K562 (cell line): ENCODE measurements at regions not wholly inside any gene's neighbourhood (a gene's known extent, or its start where the extent isn't known, plus 50 kb on each side); places are given as distances from the start of the nearest gene placed in this dataset.
"Not testable (repeated sequence)": the region's sequence is repeated elsewhere in the genome, so short reads cannot be mapped to it uniquely, and the experiment has no call there.

Experiments used
- ATF1 ChIP-seq, 2 experiments: fragments of 450-650 bp in 1 of 2; IDR thresholded peaks; 2 replicates each; pipeline ENCODE4 v1.6.1; 2016; ENCODE audit warnings: missing compliant biosample characterization in 1 of 2, missing genetic modification characterization in 1 of 2
- CBX5 ChIP-seq: IDR thresholded peaks from 2 replicates; pipeline ENCODE4 v1.6.1; 2014; ENCODE audit warnings: low read depth, borderline replicate concordance
- CTCF ChIP-seq, 3 experiments: IDR thresholded peaks in 2 of 3; conservative IDR thresholded peaks in 1 of 3; 2 replicates each; pipeline ENCODE4 v1.5.1; 2011 to 2012; ENCODE audit warnings: low read length in 3 of 3, mild to moderate bottlenecking in 3 of 3, control low read depth in 2 of 3, improper control_type of control experiment in 1 of 3, inconsistent platforms in 1 of 3, low read depth in 1 of 3, mixed read lengths in 1 of 3, moderate library complexity in 1 of 3; ENCODE audit not compliant: insufficient read depth in 2 of 3
- GATAD2A ChIP-seq: fragments of 450-650 bp; IDR thresholded peaks from 2 replicates; pipeline ENCODE4 v1.6.1; 2017
- RCOR1 ChIP-seq, 2 experiments: IDR thresholded peaks; 2 replicates each; pipeline ENCODE4 v1.6.1; 2012; ENCODE audit warnings: low read depth in 2 of 2, low read length in 2 of 2, borderline replicate concordance in 1 of 2, improper control_type of control experiment in 1 of 2
- SIN3A ChIP-seq, 2 experiments: fragments of 150-350 bp in 1 of 2; IDR thresholded peaks; 2 replicates each; pipeline ENCODE4 v1.6.1; 2011 to 2016; ENCODE audit warnings: borderline replicate concordance in 2 of 2, low read depth in 2 of 2, low read length in 2 of 2, mild to moderate bottlenecking in 2 of 2, moderate library complexity in 2 of 2; ENCODE audit not compliant: control insufficient read depth in 1 of 2
- SOX6 ChIP-seq: fragments of 450-650 bp; IDR thresholded peaks from 2 replicates; pipeline ENCODE4 v1.6.1; 2014; ENCODE audit warnings: mild to moderate bottlenecking
- THRA ChIP-seq: fragments of 450-650 bp; IDR thresholded peaks from 2 replicates; pipeline ENCODE4 v1.6.1; 2017; ENCODE audit warnings: mild to moderate bottlenecking, moderate library complexity
- ZNF184 ChIP-seq: sonication (generic); formaldehyde crosslinking; IDR thresholded peaks from 2 replicates; pipeline ENCODE4 v1.5.0; 2020; ENCODE audit warnings: missing genetic modification reagents
- ZNF23 ChIP-seq: fragments of 250-450 bp; sonication (Bioruptor Pico); IDR thresholded peaks from 2 replicates; pipeline ENCODE4 v1.4.0; 2020; ENCODE audit warnings: mild to moderate bottlenecking

DNA sequence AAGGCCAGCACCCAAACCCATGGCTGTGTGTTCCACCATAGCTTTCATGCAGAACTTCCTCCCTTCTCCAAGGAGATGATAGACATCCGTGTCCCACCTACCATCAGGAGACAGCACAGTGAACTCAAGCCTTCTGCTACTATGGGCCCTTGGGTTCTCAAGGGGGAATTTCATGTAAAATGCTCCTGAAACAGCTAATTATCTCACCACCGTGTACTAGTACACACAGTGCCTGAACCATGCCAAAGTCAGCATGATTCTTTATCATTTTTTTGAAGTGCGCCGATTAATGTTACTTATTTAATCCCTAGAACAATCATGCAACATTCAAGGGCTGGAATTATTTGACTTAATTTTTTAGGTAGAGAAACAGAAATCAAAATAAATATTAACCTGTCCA is 151.7 kb downstream of the FAM72C start:
- not testable (repeated sequence) for TF ChIP-seq GATAD2A; ZNF184 (CRISPR knock-in tag); CBX5; CTCF (IDR thresholded peaks at IDR 0.05 in 2 of 3, conservative IDR thresholded peaks at IDR 0.05 in 1 of 3; ENCODE audit: insufficient read depth in 2 of 3, low read depth in 1 of 3, low read length in 3 of 3); SIN3A (IDR thresholded peaks at IDR 0.05; ENCODE audit: borderline replicate concordance in 2 of 2, control insufficient read depth in 1 of 2, low read depth in 2 of 2, low read length in 2 of 2); ATF1 (CRISPR knock-in tag; IDR thresholded peaks at IDR 0.05); ATF1 (tag; IDR thresholded peaks at IDR 0.05); SOX6; RCOR1 (IDR thresholded peaks at IDR 0.05; ENCODE audit: borderline replicate concordance in 1 of 2, low read depth in 2 of 2, low read length in 2 of 2); ZNF23 (CRISPR knock-in tag); THRA
